Suppressor macrophage treated with lipopolysaccharide for 4 hours (primary cell): ENCODE measurements at regions not wholly inside any gene's neighbourhood (a gene's known extent, or its start where the extent isn't known, plus 50 kb on each side); places are given as distances from the start of the nearest gene placed in this dataset.
A peak's percentile ranks its signal among the peaks of the same experiment; 100 is the strongest.

ENCODE experiments used
- DNase-seq: peaks from one replicate; pipeline ENCODE4 v3.0.0-alpha.2; 2020

DNA sequence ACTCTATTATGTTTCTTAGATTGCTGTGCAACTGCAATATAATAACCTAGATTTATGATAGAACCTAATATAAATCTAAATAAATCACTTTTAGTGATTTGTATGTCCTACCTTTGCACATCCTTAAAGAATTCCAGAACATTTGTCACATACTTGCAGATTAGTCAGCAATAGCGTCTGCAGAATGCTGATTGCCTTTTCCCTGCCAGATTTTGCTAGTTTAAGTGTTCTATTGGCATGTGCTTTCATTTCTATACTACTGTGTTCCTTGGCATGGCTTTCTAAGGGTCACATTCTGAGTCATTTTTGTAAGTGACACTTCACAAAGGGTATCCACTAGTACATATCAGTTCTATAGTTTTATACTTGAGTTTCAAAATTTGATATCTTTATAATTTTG lies 303.1 kb upstream of the GIMD1 start:
- DNase-seq: no peak

DNA sequence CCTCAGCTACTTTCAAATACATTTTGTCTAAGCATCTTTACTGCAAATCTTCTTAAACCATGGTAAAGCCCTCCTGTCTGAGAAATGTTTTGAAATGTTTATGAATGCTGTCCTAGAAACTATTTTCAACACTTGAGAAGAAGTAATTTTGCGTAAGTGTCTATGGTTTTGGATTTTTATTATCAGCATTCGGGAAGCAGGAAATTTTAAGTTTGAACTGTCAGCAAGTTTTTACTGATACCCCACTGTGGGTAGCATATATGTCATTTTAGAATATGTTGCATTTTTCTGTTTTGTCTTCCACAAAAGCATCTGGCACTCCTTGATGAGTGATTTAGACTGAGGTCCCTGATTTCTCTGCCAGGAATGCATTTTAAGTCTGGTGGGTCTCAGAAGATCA lies 302.4 kb upstream of the GIMD1 start:
- no peak for DNase-seq

DNA sequence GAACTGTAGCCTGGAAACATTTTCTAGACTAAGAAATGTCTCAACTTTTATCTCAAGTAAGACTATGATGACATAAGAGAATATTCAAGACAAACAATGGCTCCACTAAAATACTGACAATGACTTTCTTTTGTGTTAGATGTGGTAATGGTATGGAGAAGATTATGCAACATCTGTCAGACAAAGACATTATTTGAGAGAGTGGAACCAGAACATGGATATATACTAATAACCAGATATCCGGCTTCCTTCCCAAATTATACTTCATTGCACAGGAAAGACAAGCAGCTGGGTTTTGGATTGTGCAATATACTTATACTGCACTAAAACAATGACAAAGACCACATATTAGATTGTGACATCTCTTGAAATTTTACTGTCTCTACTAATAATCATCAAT lies 290.8 kb upstream of the GIMD1 start:
- DNase-seq: peak; percentile 56

DNA sequence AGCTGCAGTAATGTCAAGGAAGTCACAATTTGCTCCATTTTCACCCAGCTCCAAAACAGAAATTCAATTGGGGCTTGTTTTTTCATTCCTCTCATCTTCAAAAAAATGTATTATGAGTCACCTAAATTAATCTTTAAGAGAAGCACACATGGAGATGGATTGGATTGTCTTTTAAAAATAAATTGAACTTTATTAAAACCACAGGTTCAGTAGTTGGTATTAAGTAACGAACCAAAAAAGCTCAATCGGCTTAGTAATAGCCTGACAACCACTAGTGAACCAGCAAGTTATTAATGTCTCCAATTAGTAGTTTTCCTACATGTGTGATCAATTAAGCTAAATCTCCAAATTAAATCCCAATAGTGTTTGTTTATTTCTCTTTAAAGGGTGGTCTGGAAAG lies 283.5 kb upstream of the GIMD1 start:
- DNase-seq: no peak

- DNase-seq: no peak
These were observed 282.1 kb upstream of the GIMD1 start for GRCh38 chr4:106650701-106651100.

DNA sequence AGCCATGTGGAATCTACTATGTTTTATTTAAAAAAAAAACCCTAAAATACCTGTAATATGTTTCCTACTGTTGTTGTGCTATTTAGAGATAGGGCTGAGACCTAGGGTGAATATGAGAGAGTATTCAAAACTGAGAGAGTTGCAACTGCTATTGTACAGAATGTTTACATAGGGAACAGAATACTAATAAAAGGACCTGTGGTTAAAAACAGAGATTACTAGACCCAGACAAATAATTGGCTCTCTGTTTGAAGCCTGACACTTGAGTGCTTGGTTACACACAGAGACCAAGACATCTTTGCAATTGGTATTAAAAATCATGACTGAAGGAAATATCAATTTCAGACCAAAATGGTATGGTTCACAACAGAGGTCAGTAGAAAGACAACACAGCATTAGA lies 278.9 kb upstream of the GIMD1 start:
- DNase-seq: no peak

GRCh38 chr4:106629268-106629625 lies 260.7 kb upstream of the GIMD1 start:
- DNase-seq: no peak

- DNase-seq: no peak
These were observed 260.1 kb upstream of the GIMD1 start for GRCh38 chr4:106628586-106629267.

GRCh38 chr4:106627051-106627450 lies 258.5 kb upstream of the GIMD1 start:
- no peak for DNase-seq

GRCh38 chr4:106624671-106625070 lies 256.1 kb upstream of the GIMD1 start:
- DNase-seq: no peak

- DNase-seq: no peak
These were observed 250.4 kb upstream of the GIMD1 start for GRCh38 chr4:106618956-106619355.

DNA sequence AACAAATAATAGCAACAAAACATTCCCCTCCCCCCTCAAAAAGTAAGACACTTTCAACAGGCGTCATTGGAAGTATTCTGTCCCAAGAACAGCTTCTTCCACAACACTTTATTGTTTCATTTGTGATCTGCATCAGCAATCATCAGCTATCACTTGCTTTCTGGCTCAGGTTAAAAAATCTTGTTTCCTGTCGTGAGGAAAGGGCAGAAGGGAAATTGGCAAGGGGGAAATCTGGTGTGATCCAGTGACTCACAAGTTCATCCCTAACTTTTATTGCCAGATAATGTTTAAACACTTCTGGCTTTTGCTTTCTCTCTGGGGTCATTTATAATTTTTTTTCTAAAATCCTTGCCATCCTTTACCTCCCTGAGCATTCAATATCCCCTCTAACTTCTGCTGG lies 247.4 kb upstream of the GIMD1 start:
- no peak for DNase-seq

DNA sequence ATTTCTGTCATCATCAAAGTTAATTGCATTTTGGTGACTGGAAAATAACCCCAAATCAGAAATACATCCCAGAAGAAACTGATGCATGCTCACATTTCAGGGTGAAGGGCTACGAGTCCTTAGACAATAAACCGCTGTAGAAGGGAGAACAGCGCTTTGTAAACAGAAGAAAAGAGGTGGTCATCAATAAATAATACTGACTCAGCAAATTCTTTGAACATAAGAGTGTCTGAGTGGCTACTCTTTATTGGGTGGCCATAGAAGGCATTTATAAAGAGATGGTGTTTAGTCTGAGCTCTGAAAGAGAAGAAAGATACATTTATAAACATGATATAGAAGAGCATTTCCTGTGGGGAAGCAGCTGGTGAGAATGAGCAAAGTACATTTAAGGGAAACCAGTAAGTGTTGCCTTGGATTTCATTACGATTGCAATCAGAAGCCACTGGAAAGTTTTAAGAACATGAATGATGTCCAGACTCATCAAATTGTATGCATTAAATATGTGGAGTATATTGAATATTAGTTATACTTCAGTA lies 246.9 kb upstream of the GIMD1 start:
- DNase-seq: no peak

- no peak for DNase-seq
These were observed 245.9 kb upstream of the GIMD1 start for GRCh38 chr4:106614441-106614840.

GRCh38 chr4:106609917-106610316 lies 241.3 kb upstream of the GIMD1 start:
- no peak for DNase-seq

DNA sequence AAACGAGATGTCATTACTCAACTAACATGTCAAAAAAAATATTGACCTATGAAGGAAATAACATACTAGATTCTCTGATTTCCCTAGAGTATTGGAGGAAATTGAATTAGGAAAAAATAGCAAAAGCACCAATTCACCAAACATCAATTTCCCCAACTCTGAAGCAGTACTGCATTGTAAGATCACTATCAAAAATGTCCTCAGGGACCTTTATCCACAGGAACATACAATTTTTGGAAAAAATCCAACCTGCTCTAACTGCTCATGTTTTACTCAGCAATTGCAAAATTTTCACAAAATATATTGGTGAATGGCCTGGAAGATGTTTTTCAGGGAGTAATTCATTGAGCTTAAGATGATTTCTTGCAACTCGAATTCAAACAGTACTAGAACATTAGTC lies 239.0 kb upstream of the GIMD1 start:
- no peak for DNase-seq

- no peak for DNase-seq
These were observed 235.9 kb upstream of the GIMD1 start for GRCh38 chr4:106604319-106605051.

GRCh38 chr4:106603471-106603870 lies 234.9 kb upstream of the GIMD1 start:
- no peak for DNase-seq

- no peak for DNase-seq
These were observed 234.1 kb upstream of the GIMD1 start for GRCh38 chr4:106602711-106603110.

DNA sequence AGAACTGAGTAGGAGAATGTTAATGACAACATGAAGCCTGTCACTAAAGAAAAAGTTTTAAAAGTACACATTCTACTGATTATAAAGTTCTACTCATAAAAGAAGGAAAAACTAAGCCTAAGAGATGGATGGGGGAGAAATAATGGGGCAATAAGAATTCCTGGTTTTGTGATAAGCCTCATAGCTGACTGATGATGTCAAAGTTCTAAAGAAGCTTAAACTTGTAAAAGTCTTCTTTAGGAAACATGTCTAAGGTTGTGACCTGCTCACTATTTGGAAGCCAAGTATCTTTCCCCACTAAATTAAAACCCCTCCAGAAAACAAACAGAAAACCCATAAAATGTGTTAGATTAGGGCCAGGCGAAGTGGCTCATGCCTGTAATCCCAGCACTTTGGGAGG lies 232.9 kb upstream of the GIMD1 start:
- no peak for DNase-seq

GRCh38 chr4:106595906-106596305 lies 227.3 kb upstream of the GIMD1 start:
- no peak for DNase-seq

- no peak for DNase-seq
These were observed 225.8 kb upstream of the GIMD1 start for GRCh38 chr4:106594291-106594952.

GRCh38 chr4:106588891-106589290 lies 220.3 kb upstream of the GIMD1 start:
- DNase-seq: no peak

DNA sequence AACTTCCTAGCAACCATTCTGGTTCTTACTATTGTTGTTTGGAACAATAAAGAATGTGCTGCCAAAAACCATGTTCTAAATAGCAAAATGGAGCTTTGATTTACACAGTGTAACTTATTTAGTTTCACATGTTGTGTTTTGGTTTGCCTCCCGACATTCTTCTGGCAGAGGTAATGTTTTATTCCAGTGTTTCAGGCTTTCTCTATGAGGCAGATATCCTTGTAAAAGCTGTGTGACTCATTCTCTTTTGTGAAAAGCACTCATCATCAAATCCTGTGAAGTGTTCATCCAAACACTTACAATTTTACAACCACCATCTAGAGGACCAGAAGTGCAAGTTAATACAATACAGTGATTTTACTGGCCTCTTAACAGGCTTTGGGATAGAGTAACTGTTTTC lies 219.0 kb upstream of the GIMD1 start:
- no peak for DNase-seq
